WTC11 (cell line): ENCODE measurements at regions not wholly inside any gene's neighbourhood (a gene's known extent, or its start where the extent isn't known, plus 50 kb on each side); places are given as distances from the start of the nearest gene placed in this dataset.
A peak's percentile ranks its signal among the peaks of the same experiment; 100 is the strongest.

Experiments used
- ATAC-seq: fragments of 200-7000 bp; cut with Tn5 transposase; 2 replicates; pipeline ENCODE4 v1.10.0; 2021; ENCODE audit warnings: mild to moderate bottlenecking, moderate library complexity
- CTCF ChIA-PET: fragments of 300-600 bp; sonication (Branson Sonifier 250); formaldehyde crosslinking; loops from one replicate; lab custom pipeline; 2021; ENCODE audit warnings: antibody characterized with exemption; lab: Charles Lee
- POLR2A ChIA-PET: fragments of 350-600 bp; sonication (Branson Sonifier 250); formaldehyde crosslinking; loops from one replicate; lab custom pipeline; 2021; ENCODE audit warnings: antibody characterized with exemption; lab: Charles Lee
- DNase-seq: peaks from one replicate; pipeline ENCODE4 v3.0.0; 2021; ENCODE audit warnings: low spot score
- H3K27ac Mint-ChIP-seq: 2 replicates; pipeline ENCODE4 v1.8.0; 2021; ENCODE audit warnings: mixed read lengths
- H3K27me3 Mint-ChIP-seq: 2 replicates; pipeline ENCODE4 v1.8.0; 2021; ENCODE audit warnings: low read depth, mild to moderate bottlenecking, moderate library complexity, mixed read lengths
- H3K36me3 Mint-ChIP-seq: 2 replicates; pipeline ENCODE4 v1.8.0; 2021; ENCODE audit warnings: mixed read lengths
- H3K4me1 Mint-ChIP-seq: 2 replicates; pipeline ENCODE4 v1.8.0; 2022; ENCODE audit warnings: mixed read lengths
- H3K4me3 Mint-ChIP-seq: 2 replicates; pipeline ENCODE4 v1.8.0; 2021; ENCODE audit warnings: mild to moderate bottlenecking, moderate library complexity, mixed read lengths
- H3K9me3 Mint-ChIP-seq: 2 replicates; pipeline ENCODE4 v1.8.0; 2021; ENCODE audit warnings: mixed read lengths
- ATF2 ChIP-seq: sonication (generic); formaldehyde crosslinking; IDR thresholded peaks from 2 replicates; pipeline ENCODE4 v1.8.1; 2022; ENCODE audit warnings: low read depth, missing genetic modification reagents, borderline replicate concordance
- CTCF ChIP-seq: fragments of 200-600 bp; IDR thresholded peaks from 2 replicates; pipeline ENCODE4 v1.8.0; 2022; ENCODE audit warnings: antibody characterized with exemption
- ERG ChIP-seq: fragments of 250-450 bp; sonication (Bioruptor Pico); IDR thresholded peaks from 2 replicates; pipeline ENCODE4 v1.8.0; 2021; ENCODE audit warnings: mild to moderate bottlenecking
- GABPB1 ChIP-seq: sonication (generic); formaldehyde crosslinking; IDR thresholded peaks from 2 replicates; pipeline ENCODE4 v1.8.1; 2023; ENCODE audit warnings: mild to moderate bottlenecking, missing genetic modification reagents
- MLX ChIP-seq: sonication (generic); formaldehyde crosslinking; IDR thresholded peaks from 2 replicates; pipeline ENCODE4 v1.8.1; 2023; ENCODE audit warnings: mild to moderate bottlenecking, missing genetic modification reagents, moderate library complexity
- TEAD4 ChIP-seq: sonication (generic); formaldehyde crosslinking; IDR thresholded peaks from 2 replicates; pipeline ENCODE4 v1.8.0; 2022; ENCODE audit warnings: mild to moderate bottlenecking, missing genetic modification reagents
- TP53 ChIP-seq: sonication (generic); formaldehyde crosslinking; IDR thresholded peaks from 2 replicates; pipeline ENCODE4 v1.8.1; 2023; ENCODE audit warnings: mild to moderate bottlenecking, missing genetic modification reagents
- USF2 ChIP-seq: sonication (generic); formaldehyde crosslinking; IDR thresholded peaks from 2 replicates; pipeline ENCODE4 v1.8.1; 2023; ENCODE audit warnings: mild to moderate bottlenecking, missing genetic modification reagents, moderate library complexity
- ZBTB21 ChIP-seq: sonication (generic); formaldehyde crosslinking; IDR thresholded peaks from 2 replicates; pipeline ENCODE4 v1.8.1; 2023; ENCODE audit warnings: mild to moderate bottlenecking, missing genetic modification reagents, borderline replicate concordance
- ZNF121 ChIP-seq: sonication (generic); formaldehyde crosslinking; IDR thresholded peaks from 2 replicates; pipeline ENCODE4 v1.8.0; 2023; ENCODE audit warnings: missing genetic modification reagents
- ZNF532 ChIP-seq: fragments of 250-450 bp; sonication (Bioruptor Pico); IDR thresholded peaks from 2 replicates; pipeline ENCODE4 v1.9.0; 2021; ENCODE audit warnings: mild to moderate bottlenecking, borderline replicate concordance
- TF ChIP-seq, protein P1 (sequence below): sonication (generic); formaldehyde crosslinking; IDR thresholded peaks from 2 replicates; pipeline ENCODE4 v1.8.1; 2022; ENCODE audit warnings: low read depth, mild to moderate bottlenecking, moderate library complexity, missing genetic modification reagents, borderline replicate concordance
- TF ChIP-seq, protein P2 (sequence below): sonication (generic); formaldehyde crosslinking; conservative IDR thresholded peaks from 2 replicates; pipeline ENCODE4 v1.8.1; 2022; ENCODE audit warnings: mild to moderate bottlenecking, missing genetic modification reagents

GRCh38 chr4:67342291-67342690 lies 203.0 kb downstream of the CENPC start (continued):
- TF ChIP-seq, protein P1, sequence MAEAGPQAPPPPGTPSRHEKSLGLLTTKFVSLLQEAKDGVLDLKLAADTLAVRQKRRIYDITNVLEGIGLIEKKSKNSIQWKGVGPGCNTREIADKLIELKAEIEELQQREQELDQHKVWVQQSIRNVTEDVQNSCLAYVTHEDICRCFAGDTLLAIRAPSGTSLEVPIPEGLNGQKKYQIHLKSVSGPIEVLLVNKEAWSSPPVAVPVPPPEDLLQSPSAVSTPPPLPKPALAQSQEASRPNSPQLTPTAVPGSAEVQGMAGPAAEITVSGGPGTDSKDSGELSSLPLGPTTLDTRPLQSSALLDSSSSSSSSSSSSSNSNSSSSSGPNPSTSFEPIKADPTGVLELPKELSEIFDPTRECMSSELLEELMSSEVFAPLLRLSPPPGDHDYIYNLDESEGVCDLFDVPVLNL (CRISPR knock-in tag): no peak
- TF ChIP-seq ZBTB21 (CRISPR knock-in tag) (no peak), ATF2 (CRISPR knock-in tag) (no peak), ZNF121 (CRISPR knock-in tag) (no peak), GABPB1 (CRISPR knock-in tag) (no peak), TEAD4 (CRISPR knock-in tag) (no peak), MLX (CRISPR knock-in tag) (no peak), USF2 (no peak), TP53 (no peak)
- TF ChIP-seq, all 79 proteins: peak for 0

DNA sequence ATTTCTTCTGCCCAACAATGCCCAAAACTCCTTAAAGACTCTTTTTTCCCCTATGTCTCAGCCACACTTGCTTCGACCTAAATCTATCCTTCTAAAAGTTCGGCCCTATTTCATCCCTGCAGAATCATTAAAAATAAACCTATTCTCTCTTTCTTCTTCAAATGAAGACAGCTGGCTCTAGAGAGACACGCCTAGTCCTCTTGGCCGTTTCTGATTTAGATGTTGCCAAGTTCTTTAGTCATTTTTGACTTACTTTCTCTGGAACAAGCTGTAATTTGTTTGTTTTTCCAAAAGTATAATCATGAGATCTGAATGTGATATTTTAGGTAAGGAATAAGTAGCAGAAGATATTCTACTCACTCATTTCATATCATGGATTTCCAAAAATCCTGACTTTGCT lies 211.6 kb downstream of the CENPC start:
- no peak for DNase-seq
- Mint-ChIP-seq H3K4me3 (no peak overlapping the region), H3K4me1 (peaks cover 8% of the 10 kb centered on the region), H3K9me3 (peaks cover 6% of the 10 kb centered on the region), H3K36me3 (peaks cover 5% of the 10 kb centered on the region), H3K27me3 (no peaks in the 10 kb centered on the region), H3K27ac (no peak overlapping the region)
- ATAC-seq: no peak
- TF ChIP-seq, protein P2, sequence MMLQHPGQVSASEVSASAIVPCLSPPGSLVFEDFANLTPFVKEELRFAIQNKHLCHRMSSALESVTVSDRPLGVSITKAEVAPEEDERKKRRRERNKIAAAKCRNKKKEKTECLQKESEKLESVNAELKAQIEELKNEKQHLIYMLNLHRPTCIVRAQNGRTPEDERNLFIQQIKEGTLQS: no peak
- no peak for TF ChIP-seq ERG
- ChIA-PET POLR2A (no interaction called here), CTCF (interaction anchor here (1.1 kb wide), 1 partner anchor 43 kb away, joined by 3 read pairs; no protein-coding TSS in a partner anchor)

DNA sequence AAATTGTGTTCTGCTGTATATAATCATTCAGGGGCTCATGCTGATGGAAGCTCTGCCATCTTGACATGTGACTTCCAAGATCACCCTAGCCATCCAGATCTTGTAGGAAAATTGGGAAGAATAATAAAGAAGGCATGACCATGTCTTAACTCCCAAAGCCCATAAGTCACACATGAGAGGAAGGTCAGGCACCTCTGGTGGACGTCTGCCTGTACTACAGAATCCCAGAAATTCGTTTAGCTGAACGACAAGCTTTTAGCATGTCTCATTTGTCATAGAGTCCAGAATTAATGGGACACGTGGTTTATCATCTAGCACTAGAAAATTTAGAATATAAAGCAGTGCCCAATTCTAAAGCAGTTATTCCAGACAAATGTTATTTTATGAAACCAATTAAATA lies 212.7 kb downstream of the CENPC start:
- ChIA-PET CTCF (interaction anchor here (0.6 to 1.4 kb wide), 12 partner anchors 8 to 326 kb away, joined by 3 to 10 read pairs (median 3); no protein-coding TSS in a partner anchor), POLR2A (no interaction called here)
- Mint-ChIP-seq H3K36me3 (peaks cover 5% of the 10 kb centered on the region), H3K4me1 (peaks cover 8% of the 10 kb centered on the region), H3K9me3 (peaks cover 6% of the 10 kb centered on the region), H3K4me3 (no peak overlapping the region), H3K27me3 (peaks cover 3% of the 10 kb centered on the region; the same call in 1 of the 2 replicates), H3K27ac (no peak overlapping the region)
- ATAC-seq: peak; percentile 82
- no peak for TF ChIP-seq ZNF532 (CRISPR knock-in tag)
- peak; percentile 44; the same call in 1 of the 2 replicates for TF ChIP-seq CTCF
- peak; percentile 31 for DNase-seq
